ENCODE measurements at regions not wholly inside any gene's neighbourhood (a gene's known extent, or its start where the extent isn't known, plus 50 kb on each side); places are given as distances from the start of the nearest gene placed in this dataset.

DNA sequence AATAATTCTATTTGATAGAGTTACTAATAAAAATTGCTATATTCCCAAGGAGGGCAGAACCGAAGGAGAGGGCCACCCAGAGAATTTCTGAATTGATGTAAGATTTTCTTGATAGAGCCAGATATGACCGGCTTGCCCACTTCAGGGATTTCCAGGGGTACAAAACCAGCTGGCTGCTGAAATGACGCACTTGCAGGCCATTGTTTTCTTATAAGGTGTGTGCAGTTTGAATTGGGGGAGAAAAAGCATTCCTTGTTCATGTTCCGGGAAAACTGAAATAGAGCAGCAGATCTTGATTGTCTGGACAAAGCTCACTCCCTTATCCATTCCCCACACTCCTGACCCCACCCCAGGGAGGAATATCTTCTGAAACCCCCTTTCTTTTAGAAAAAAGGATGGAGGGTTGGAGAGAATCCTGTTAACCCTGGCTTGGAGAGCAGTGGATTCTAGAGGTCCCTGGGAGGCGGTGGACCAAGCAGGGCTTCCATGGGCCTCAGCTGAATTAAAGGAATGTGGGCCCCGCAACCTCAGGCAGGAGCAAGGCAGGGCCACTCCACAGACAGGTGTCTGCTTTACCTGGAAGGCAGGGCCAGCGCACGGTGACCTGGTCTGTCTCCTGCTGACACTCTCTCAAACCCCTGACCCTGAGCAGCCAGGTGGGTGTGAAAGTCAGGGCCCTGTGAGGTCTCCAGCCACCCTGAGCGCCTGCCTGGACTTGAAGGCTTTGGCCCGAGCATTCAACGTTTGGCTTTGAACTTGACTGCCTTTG is 96.4 kb downstream of the TMEM170B start:
- peaks cover 4% of the 10 kb centered on the region for H3K4me1 ChIP-seq (ENCODE audit: control insufficient read depth, insufficient read depth, low read length)
- no peak for DNase-seq
- H3K4me3 ChIP-seq (ENCODE audit: low read length), result no peak overlapping the region
- no CpG with 5 or more reads among the region's 11 CpGs for WGBS (ENCODE audit: insufficient coverage, low lambda C conversion rate)
- no peaks in the 10 kb centered on the region for H3K36me3 ChIP-seq (ENCODE audit: control insufficient read depth, insufficient read depth, low read length)
- H3K9me3 ChIP-seq (ENCODE audit: control insufficient read depth, low read depth, low read length), result no peaks in the 10 kb centered on the region
- H3K27ac ChIP-seq (ENCODE audit: low read length), result no peak overlapping the region
- no peaks in the 10 kb centered on the region for H3K27me3 ChIP-seq (ENCODE audit: control insufficient read depth, insufficient read depth, low read length)

DNA sequence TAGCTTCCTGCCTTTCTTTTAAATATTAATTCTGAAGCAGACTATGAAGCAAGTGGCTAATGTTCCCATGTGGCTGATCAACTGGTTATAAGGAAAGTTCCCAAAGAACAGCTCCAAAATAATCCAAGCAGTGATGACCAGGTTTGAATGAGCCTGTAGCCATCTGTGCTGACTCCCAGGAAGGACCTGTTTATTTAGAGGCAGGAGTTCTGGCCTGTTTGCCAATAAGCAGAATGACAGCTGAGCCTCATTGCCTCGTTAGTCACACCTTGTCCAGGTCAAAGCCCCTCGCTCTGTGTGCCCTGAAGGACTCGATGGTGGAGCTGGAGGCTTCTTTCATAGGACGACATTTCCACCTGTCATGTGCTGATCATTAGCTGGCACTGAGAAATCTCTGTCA is 97.4 kb downstream of the TMEM170B start:
- no peak for DNase-seq
- H3K27me3 ChIP-seq (ENCODE audit: control insufficient read depth, insufficient read depth, low read length), result no peaks in the 10 kb centered on the region
- no peaks in the 10 kb centered on the region for H3K36me3 ChIP-seq (ENCODE audit: control insufficient read depth, insufficient read depth, low read length)
- no peaks in the 10 kb centered on the region for H3K9me3 ChIP-seq (ENCODE audit: control insufficient read depth, low read depth, low read length)
- H3K4me1 ChIP-seq (ENCODE audit: control insufficient read depth, insufficient read depth, low read length), result peaks cover 4% of the 10 kb centered on the region
- H3K4me3 ChIP-seq (ENCODE audit: low read length), result no peak overlapping the region
- 70% methylated on average over 2 of the region's 4 CpGs for WGBS (ENCODE audit: insufficient coverage, low lambda C conversion rate)
- no peak overlapping the region for H3K27ac ChIP-seq (ENCODE audit: low read length)

- DNase-seq, result no peak
- no peak overlapping the region for H3K27ac ChIP-seq (ENCODE audit: low read length)
- WGBS (ENCODE audit: insufficient coverage, low lambda C conversion rate), result no CpG with 5 or more reads among the region's 5 CpGs
- H3K9me3 ChIP-seq (ENCODE audit: control insufficient read depth, low read depth, low read length), result no peaks in the 10 kb centered on the region
- no peaks in the 10 kb centered on the region for H3K27me3 ChIP-seq (ENCODE audit: control insufficient read depth, insufficient read depth, low read length)
- H3K4me1 ChIP-seq (ENCODE audit: control insufficient read depth, insufficient read depth, low read length), result peaks cover 4% of the 10 kb centered on the region
- no peak overlapping the region for H3K4me3 ChIP-seq (ENCODE audit: low read length)
- H3K36me3 ChIP-seq (ENCODE audit: control insufficient read depth, insufficient read depth, low read length), result no peaks in the 10 kb centered on the region
Measured at GRCh38 chr6:11636121-11636520, 98.6 kb downstream of the TMEM170B start.

DNA sequence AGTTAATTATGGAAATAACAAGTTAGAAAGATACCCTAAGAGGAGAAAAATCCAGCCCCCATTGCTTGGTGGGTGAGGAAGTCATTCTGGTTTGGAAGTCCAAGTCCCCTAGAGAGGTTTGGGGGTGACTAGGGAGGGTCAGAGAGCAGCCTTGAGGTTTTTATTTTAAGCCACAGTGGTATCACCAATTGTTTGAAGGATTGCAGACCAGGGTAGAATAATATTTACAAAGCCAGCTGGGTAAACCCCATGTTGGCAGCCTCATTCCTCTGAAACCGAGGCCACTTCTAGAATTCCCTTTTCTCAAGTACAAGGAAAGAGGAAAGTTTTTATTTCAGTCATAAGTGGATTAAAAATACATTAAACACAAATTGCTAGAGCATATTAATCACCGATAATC is 99.7 kb downstream of the TMEM170B start:
- Histone ChIP-seq H3K4me3 (ENCODE audit: low read length) (no peak overlapping the region), H3K27ac (ENCODE audit: low read length) (no peak overlapping the region), H3K27me3 (ENCODE audit: control insufficient read depth, insufficient read depth, low read length) (no peaks in the 10 kb centered on the region), H3K4me1 (ENCODE audit: control insufficient read depth, insufficient read depth, low read length) (peaks cover 4% of the 10 kb centered on the region), H3K36me3 (ENCODE audit: control insufficient read depth, insufficient read depth, low read length) (no peaks in the 10 kb centered on the region), H3K9me3 (ENCODE audit: control insufficient read depth, low read depth, low read length) (no peaks in the 10 kb centered on the region)
- no peak for DNase-seq
- no CpG with 5 or more reads among the region's 2 CpGs for WGBS (ENCODE audit: insufficient coverage, low lambda C conversion rate)

- no peak overlapping the region for H3K4me3 ChIP-seq (ENCODE audit: low read length)
- no peaks in the 10 kb centered on the region for H3K27me3 ChIP-seq (ENCODE audit: control insufficient read depth, insufficient read depth, low read length)
- no peaks in the 10 kb centered on the region for H3K4me1 ChIP-seq (ENCODE audit: control insufficient read depth, insufficient read depth, low read length)
- no peak for DNase-seq
- WGBS (ENCODE audit: insufficient coverage, low lambda C conversion rate), result 85% methylated on average over 2 of the region's 5 CpGs
- no peaks in the 10 kb centered on the region for H3K9me3 ChIP-seq (ENCODE audit: control insufficient read depth, low read depth, low read length)
- no peaks in the 10 kb centered on the region for H3K36me3 ChIP-seq (ENCODE audit: control insufficient read depth, insufficient read depth, low read length)
- no peak overlapping the region for H3K27ac ChIP-seq (ENCODE audit: low read length)
Measured at GRCh38 chr6:11639376-11640235, 102.1 kb downstream of the TMEM170B start.

DNA sequence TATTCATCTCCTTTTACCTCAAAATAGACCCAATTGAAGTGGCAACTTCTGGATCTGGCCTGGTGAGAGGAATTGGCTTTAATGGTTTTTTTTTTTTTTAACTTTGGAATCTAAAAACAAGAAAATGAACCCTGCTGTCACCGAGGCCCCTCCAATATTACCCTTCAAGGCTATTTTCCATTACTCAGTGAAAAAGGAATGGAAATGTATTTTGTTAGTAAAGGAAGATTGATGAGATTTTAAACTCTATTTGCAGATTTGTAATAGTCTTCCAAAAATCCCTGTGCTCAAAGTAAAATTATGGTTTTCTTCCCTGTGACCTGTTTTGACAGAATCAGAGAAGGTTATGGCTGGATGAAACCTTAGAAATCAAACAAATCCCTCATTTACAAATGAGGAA is 102.9 kb downstream of the TMEM170B start:
- WGBS (ENCODE audit: insufficient coverage, low lambda C conversion rate), result no CpG with 5 or more reads among the region's 1 CpG
- Histone ChIP-seq H3K9me3 (ENCODE audit: control insufficient read depth, low read depth, low read length) (no peaks in the 10 kb centered on the region), H3K27me3 (ENCODE audit: control insufficient read depth, insufficient read depth, low read length) (no peaks in the 10 kb centered on the region), H3K4me1 (ENCODE audit: control insufficient read depth, insufficient read depth, low read length) (no peaks in the 10 kb centered on the region), H3K36me3 (ENCODE audit: control insufficient read depth, insufficient read depth, low read length) (no peaks in the 10 kb centered on the region), H3K4me3 (ENCODE audit: low read length) (no peak overlapping the region), H3K27ac (ENCODE audit: low read length) (no peak overlapping the region)
- DNase-seq, result no peak

GRCh38 chr6:11644071-11644470 is 106.5 kb downstream of the TMEM170B start:
- WGBS (ENCODE audit: insufficient coverage, low lambda C conversion rate), result no CpG with 5 or more reads among the region's 2 CpGs
- DNase-seq, result no peak

DNA sequence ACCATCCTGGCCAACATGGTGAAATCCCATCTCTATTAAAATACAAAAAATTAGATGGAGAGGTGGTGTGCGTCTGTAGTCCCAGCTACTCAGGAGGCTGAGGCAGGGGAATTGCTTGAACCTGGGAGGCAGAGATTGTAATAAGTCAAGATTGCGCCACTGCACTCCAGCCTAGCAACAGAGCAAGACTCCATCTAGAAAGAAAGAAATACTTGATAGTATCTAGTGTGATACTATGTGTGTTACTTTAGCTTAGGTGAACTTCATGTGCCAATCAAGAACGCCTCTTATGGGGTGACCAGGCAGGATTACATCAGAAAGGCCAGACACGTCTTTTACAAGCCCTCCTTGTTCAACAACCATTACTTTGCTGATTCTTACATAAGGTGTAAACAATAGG is 107.1 kb downstream of the TMEM170B start:
- Histone ChIP-seq H3K4me1 (ENCODE audit: control insufficient read depth, insufficient read depth, low read length) (no peaks in the 10 kb centered on the region), H3K36me3 (ENCODE audit: control insufficient read depth, insufficient read depth, low read length) (no peaks in the 10 kb centered on the region), H3K4me3 (ENCODE audit: low read length) (no peak overlapping the region), H3K27ac (ENCODE audit: low read length) (no peak overlapping the region), H3K9me3 (ENCODE audit: control insufficient read depth, low read depth, low read length) (no peaks in the 10 kb centered on the region), H3K27me3 (ENCODE audit: control insufficient read depth, insufficient read depth, low read length) (no peaks in the 10 kb centered on the region)
- WGBS (ENCODE audit: insufficient coverage, low lambda C conversion rate), result no CpG with 5 or more reads among the region's 4 CpGs
- no peak for DNase-seq

More at GRCh38 chr6:11644071-11644470, 106.5 kb downstream of the TMEM170B start:
- Histone ChIP-seq H3K27me3 (ENCODE audit: control insufficient read depth, insufficient read depth, low read length) (no peaks in the 10 kb centered on the region), H3K4me3 (ENCODE audit: low read length) (no peak overlapping the region), H3K27ac (ENCODE audit: low read length) (no peak overlapping the region), H3K9me3 (ENCODE audit: control insufficient read depth, low read depth, low read length) (no peaks in the 10 kb centered on the region), H3K4me1 (ENCODE audit: control insufficient read depth, insufficient read depth, low read length) (no peaks in the 10 kb centered on the region), H3K36me3 (ENCODE audit: control insufficient read depth, insufficient read depth, low read length) (no peaks in the 10 kb centered on the region)

DNA sequence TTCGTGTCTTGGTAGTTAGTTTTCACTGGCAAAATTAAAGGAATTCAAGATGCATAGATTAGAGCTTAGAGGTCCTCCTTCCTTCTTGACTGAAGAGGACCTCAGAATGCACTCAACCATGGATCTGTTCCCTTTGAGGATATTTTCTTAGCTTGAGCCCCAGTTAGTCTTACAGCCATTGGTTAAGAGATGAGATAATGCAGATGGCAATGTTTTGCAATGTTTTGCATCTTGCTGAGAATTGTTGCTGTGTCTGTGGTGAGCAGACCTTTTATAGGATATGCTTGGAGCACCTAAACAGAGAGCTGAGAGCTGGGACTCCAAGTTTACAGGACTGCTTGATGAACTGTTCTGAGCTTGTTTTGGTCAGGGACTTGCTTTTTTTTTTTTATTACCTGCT is 107.5 kb downstream of the TMEM170B start:
- no peaks in the 10 kb centered on the region for H3K36me3 ChIP-seq (ENCODE audit: control insufficient read depth, insufficient read depth, low read length)
- H3K9me3 ChIP-seq (ENCODE audit: control insufficient read depth, low read depth, low read length), result no peaks in the 10 kb centered on the region
- no peak overlapping the region for H3K27ac ChIP-seq (ENCODE audit: low read length)
- no peaks in the 10 kb centered on the region for H3K27me3 ChIP-seq (ENCODE audit: control insufficient read depth, insufficient read depth, low read length)
- WGBS (ENCODE audit: insufficient coverage, low lambda C conversion rate), result no CpG with 5 or more reads among the region's 1 CpG
- no peaks in the 10 kb centered on the region for H3K4me1 ChIP-seq (ENCODE audit: control insufficient read depth, insufficient read depth, low read length)
- H3K4me3 ChIP-seq (ENCODE audit: low read length), result no peak overlapping the region
- no peak for DNase-seq

DNA sequence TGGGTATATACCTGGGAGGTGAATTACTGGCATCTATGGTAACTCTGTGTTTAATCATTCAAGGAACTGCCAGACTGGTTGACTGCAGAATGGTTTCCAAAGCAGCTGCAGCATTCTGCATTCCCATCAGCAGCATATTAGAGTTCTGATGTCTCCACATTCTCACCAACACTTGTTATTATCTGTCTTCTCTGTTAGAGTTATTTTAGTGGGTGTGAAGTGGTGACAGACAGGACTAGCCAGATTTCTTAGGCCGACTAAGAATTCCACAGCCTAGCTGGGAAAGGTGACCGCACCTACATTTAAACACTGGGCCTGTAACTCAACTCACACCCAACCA is 110.9 kb downstream of the TMEM170B start:
- Histone ChIP-seq H3K9me3 (ENCODE audit: control insufficient read depth, low read depth, low read length) (no peaks in the 10 kb centered on the region), H3K4me1 (ENCODE audit: control insufficient read depth, insufficient read depth, low read length) (no peaks in the 10 kb centered on the region), H3K27me3 (ENCODE audit: control insufficient read depth, insufficient read depth, low read length) (no peaks in the 10 kb centered on the region), H3K36me3 (ENCODE audit: control insufficient read depth, insufficient read depth, low read length) (no peaks in the 10 kb centered on the region), H3K27ac (ENCODE audit: low read length) (no peak overlapping the region), H3K4me3 (ENCODE audit: low read length) (no peak overlapping the region)
- no CpG with 5 or more reads among the region's 2 CpGs for WGBS (ENCODE audit: insufficient coverage, low lambda C conversion rate)
- no peak for DNase-seq

Data from large intestine (tissue), 3 donors.